CD14-positive monocyte (primary cell): ENCODE measurements at regions not wholly inside any gene's neighbourhood (a gene's known extent, or its start where the extent isn't known, plus 50 kb on each side); places are given as distances from the start of the nearest gene placed in this dataset.

Experiments
- DNase-seq, 3 donors: peaks; one replicate each; pipeline ENCODE4 v3.0.0-alpha.2; 2011 to 2022
- H2AFZ ChIP-seq: 2 replicates; pipeline ENCODE4 v1.6.0; 2012; ENCODE audit warnings: mild to moderate bottlenecking, low read depth, low read length, inconsistent platforms; ENCODE audit not compliant: insufficient read depth, poor library complexity, severe bottlenecking
- H3K27ac ChIP-seq, 2 donors: 1 replicate in 1 of 2; 2 replicates in 1 of 2; pipeline ENCODE4 v1.5.1; 2012 to 2013; ENCODE audit warnings: low read length in 2 of 2, control low read depth in 1 of 2, inconsistent platforms in 1 of 2, low read depth in 1 of 2, mild to moderate bottlenecking in 1 of 2
- H3K27me3 ChIP-seq, 2 donors: one replicate each; pipeline versions ENCODE4 v1.6.0 to v1.6.1; 2011 to 2013; ENCODE audit warnings: low read length in 2 of 2; ENCODE audit not compliant: control insufficient read depth in 2 of 2, insufficient read depth in 2 of 2
- H3K36me3 ChIP-seq, 2 donors: replicated peaks in 1 of 2; 1 replicate in 1 of 2; 2 replicates in 1 of 2; pipeline versions ENCODE4 v1.5.1 to v1.6.1; 2012 to 2013; ENCODE audit warnings: low read length in 2 of 2, control low read depth in 1 of 2, inconsistent platforms in 1 of 2, mild to moderate bottlenecking in 1 of 2; ENCODE audit not compliant: insufficient read depth in 2 of 2, control insufficient read depth in 1 of 2
- H3K4me1 ChIP-seq, 2 donors: 1 replicate in 1 of 2; 2 replicates in 1 of 2; pipeline versions ENCODE4 v1.5.1 to v1.6.1; 2012 to 2013; ENCODE audit warnings: low read length in 2 of 2, control low read depth in 1 of 2, inconsistent platforms in 1 of 2, mild to moderate bottlenecking in 1 of 2, moderate library complexity in 1 of 2; ENCODE audit not compliant: insufficient read depth in 2 of 2, control insufficient read depth in 1 of 2
- H3K4me2 ChIP-seq: replicated peaks from 2 replicates; pipeline ENCODE3; 2012; ENCODE audit warnings: low read length, moderate library complexity, mild to moderate bottlenecking; ENCODE audit not compliant: poor library complexity, severe bottlenecking; ENCODE audit errors: extremely low read depth
- H3K4me3 ChIP-seq, 3 experiments: fragments of 200-600 bp in 1 of 3; sonication (generic) in 1 of 3; replicated peaks in 1 of 3; 1 replicate in 2 of 3; 2 replicates in 1 of 3; pipeline ENCODE4 v1.5.1; 2011 to 2013; ENCODE audit warnings: low read length in 3 of 3, mild to moderate bottlenecking in 3 of 3, control low read depth in 2 of 3, low read depth in 2 of 3, inconsistent platforms in 1 of 3, moderate library complexity in 1 of 3
- H3K79me2 ChIP-seq: 2 replicates; pipeline ENCODE4 v1.6.0; 2012; ENCODE audit warnings: mild to moderate bottlenecking, control low read depth, inconsistent platforms, low read length, moderate library complexity; ENCODE audit not compliant: insufficient read depth
- H3K9ac ChIP-seq: 2 replicates; pipeline ENCODE4 v1.6.0; 2017; ENCODE audit warnings: low read length, mild to moderate bottlenecking; ENCODE audit not compliant: insufficient read depth, poor library complexity, severe bottlenecking
- H3K9me3 ChIP-seq, 2 donors: replicated peaks in 1 of 2; 1 replicate in 1 of 2; 2 replicates in 1 of 2; pipeline versions ENCODE4 v1.5.1 to v1.6.1; 2012 to 2013; ENCODE audit warnings: low read length in 2 of 2, control low read depth in 1 of 2; ENCODE audit not compliant: control insufficient read depth in 1 of 2, insufficient read depth in 1 of 2
- H4K20me1 ChIP-seq: 2 replicates; pipeline ENCODE4 v1.6.0; 2012; ENCODE audit warnings: mild to moderate bottlenecking, low read length, control low read depth, moderate library complexity; ENCODE audit not compliant: insufficient read depth
- H3K27ac Mint-ChIP-seq, 7 donors: one replicate each; pipeline ENCODE4 v1.8.0; 2020; ENCODE audit warnings: mild to moderate bottlenecking in 7 of 7, mixed read lengths in 7 of 7, moderate library complexity in 6 of 7, inconsistent platforms in 2 of 7
- H3K27me3 Mint-ChIP-seq, 3 donors: one replicate each; pipeline ENCODE4 v1.8.0; 2021 to 2022; ENCODE audit warnings: low read depth in 3 of 3, mild to moderate bottlenecking in 3 of 3, mixed read lengths in 3 of 3, moderate library complexity in 3 of 3, inconsistent platforms in 1 of 3
- H3K36me3 Mint-ChIP-seq, 2 donors: one replicate each; pipeline ENCODE4 v1.8.0; 2020; ENCODE audit warnings: mixed read lengths in 2 of 2, inconsistent platforms in 1 of 2, mild to moderate bottlenecking in 1 of 2
- H3K4me1 Mint-ChIP-seq: one replicate; pipeline ENCODE4 v1.8.0; 2020; ENCODE audit warnings: mild to moderate bottlenecking, mixed read lengths
- H3K4me3 Mint-ChIP-seq, 2 donors: one replicate each; pipeline ENCODE4 v1.8.0; 2020; ENCODE audit warnings: mild to moderate bottlenecking in 2 of 2, mixed read lengths in 2 of 2, moderate library complexity in 1 of 2
- H3K9me3 Mint-ChIP-seq, 7 donors: one replicate each; pipeline ENCODE4 v1.8.0; 2020 to 2022; ENCODE audit warnings: mixed read lengths in 7 of 7, mild to moderate bottlenecking in 6 of 7, moderate library complexity in 6 of 7, inconsistent platforms in 2 of 7
- CTCF ChIP-seq: fragments of 200-600 bp; IDR thresholded peaks from one replicate; pipeline ENCODE4 v1.8.0; 2022; ENCODE audit warnings: antibody characterized with exemption, mild to moderate bottlenecking
- WGBS: methylation state at CpG from one replicate; pipeline ENCODE4 v1.1.5; 2013; ENCODE audit warnings: missing lambda C conversion rate; ENCODE audit not compliant: insufficient coverage; 5-methylcytosine and 5-hydroxymethylcytosine counted together
- intact Hi-C, 2 donors: fragments of 100-400 bp; cut with micrococcal nuclease; formaldehyde crosslinking; loops; one replicate each; pipeline versions ENCODE4 v1.15.0 to v1.15.1; 2023

GRCh38 chr12:25682421-25682820, 129.3 kb upstream of the LMNTD1 start:
- H3K27ac Mint-ChIP-seq, result no peak overlapping the region
- Histone ChIP-seq H3K4me3 (no peak overlapping the region), H3K36me3 (no peaks in the 10 kb centered on the region), H3K9ac (no peak overlapping the region), H3K79me2 (no peaks in the 10 kb centered on the region), H3K9me3 (peaks cover 0 to 13% of the 10 kb centered on the region in 2 donors), H3K4me1 (no peaks in the 10 kb centered on the region), H2AFZ (no peak overlapping the region), H3K4me2 (no peak overlapping the region), H3K27ac (no peak overlapping the region), H4K20me1 (no peaks in the 10 kb centered on the region), H3K27me3 (no peaks in the 10 kb centered on the region)
- intact Hi-C loops, result no loop called here
- H3K4me1 Mint-ChIP-seq, result no peaks in the 10 kb centered on the region
- DNase-seq, result no peak
- H3K27me3 Mint-ChIP-seq, result no peaks in the 10 kb centered on the region
- H3K36me3 Mint-ChIP-seq, result no peaks in the 10 kb centered on the region
- TF ChIP-seq CTCF, result no peak
- no peak overlapping the region for H3K4me3 Mint-ChIP-seq
- peaks cover 4 to 12% (median 6%) of the 10 kb centered on the region in 7 donors for H3K9me3 Mint-ChIP-seq
- no CpG with 5 or more reads among the region's 1 CpG for WGBS

- no peaks in the 10 kb centered on the region for H3K27me3 ChIP-seq
- no peak for TF ChIP-seq CTCF
- H3K9ac ChIP-seq, result no peak overlapping the region
- Mint-ChIP-seq H3K4me1 (no peaks in the 10 kb centered on the region), H3K9me3 (peaks cover 4 to 13% (median 7%) of the 10 kb centered on the region in 7 donors), H3K36me3 (no peaks in the 10 kb centered on the region), H3K27ac (no peak overlapping the region), H3K4me3 (no peak overlapping the region), H3K27me3 (no peaks in the 10 kb centered on the region)
- no peak for DNase-seq
- no peaks in the 10 kb centered on the region for H3K36me3 ChIP-seq
- no peak overlapping the region for H3K4me3 ChIP-seq
- no CpG with 5 or more reads among the region's 2 CpGs for WGBS
- H3K27ac ChIP-seq, result no peak overlapping the region
- H3K4me1 ChIP-seq, result no peaks in the 10 kb centered on the region
- H3K4me2 ChIP-seq, result no peak overlapping the region
- H3K9me3 ChIP-seq, result peaks cover 0 to 15% of the 10 kb centered on the region in 2 donors
- H4K20me1 ChIP-seq, result no peaks in the 10 kb centered on the region
- intact Hi-C loops, result no loop called here
- H3K79me2 ChIP-seq, result no peaks in the 10 kb centered on the region
- H2AFZ ChIP-seq, result no peak overlapping the region
Measured at GRCh38 chr12:25684070-25684469, 131.0 kb upstream of the LMNTD1 start.
